Natural killer cell (primary cell): ENCODE measurements at regions not wholly inside any gene's neighbourhood (a gene's known extent, or its start where the extent isn't known, plus 50 kb on each side); places are given as distances from the start of the nearest gene placed in this dataset.

Source experiments
- ATAC-seq, 3 donors: fragments of 150-1000 bp in 2 of 3; fragments of 200-7000 bp in 1 of 3; cut with Tn5 transposase; 1 replicate in 1 of 3; 2 replicates in 2 of 3; pipeline ENCODE4 v1.10.0; 2021; ENCODE audit warnings: mild to moderate bottlenecking in 2 of 3, moderate library complexity in 2 of 3
- DNase-seq, 2 donors: peaks; one replicate each; pipeline versions ENCODE4 v3.0.0 to v3.0.0-alpha.2; 2013 to 2021; ENCODE audit warnings: mixed read lengths in 1 of 2
- H3K27ac ChIP-seq: one replicate; pipeline ENCODE4 v1.5.1; 2013; ENCODE audit warnings: mild to moderate bottlenecking, low read length
- H3K27me3 ChIP-seq: one replicate; pipeline ENCODE4 v1.6.1; 2013; ENCODE audit warnings: low read length; ENCODE audit not compliant: control insufficient read depth, insufficient read depth
- H3K36me3 ChIP-seq: one replicate; pipeline ENCODE4 v1.6.1; 2013; ENCODE audit warnings: low read length; ENCODE audit not compliant: control insufficient read depth, insufficient read depth
- H3K4me1 ChIP-seq: one replicate; pipeline ENCODE4 v1.6.1; 2013; ENCODE audit warnings: low read length; ENCODE audit not compliant: control insufficient read depth, insufficient read depth
- H3K4me3 ChIP-seq: one replicate; pipeline ENCODE4 v1.5.1; 2013; ENCODE audit warnings: low read length
- H3K9me3 ChIP-seq: one replicate; pipeline ENCODE4 v1.6.1; 2013; ENCODE audit warnings: low read length; ENCODE audit not compliant: control insufficient read depth, insufficient read depth
- H3K27ac Mint-ChIP-seq, 2 donors: one replicate each; pipeline ENCODE4 v1.8.0; 2022; ENCODE audit warnings: mild to moderate bottlenecking in 2 of 2, mixed read lengths in 2 of 2, moderate library complexity in 1 of 2
- H3K27me3 Mint-ChIP-seq, 2 donors: one replicate each; pipeline ENCODE4 v1.8.0; 2022; ENCODE audit warnings: low read depth in 2 of 2, mixed read lengths in 2 of 2
- H3K36me3 Mint-ChIP-seq: one replicate; pipeline ENCODE4 v1.8.0; 2022; ENCODE audit warnings: mixed read lengths
- H3K4me1 Mint-ChIP-seq, 2 donors: one replicate each; pipeline ENCODE4 v1.8.0; 2022; ENCODE audit warnings: mixed read lengths in 2 of 2
- H3K4me3 Mint-ChIP-seq: one replicate; pipeline ENCODE4 v1.8.0; 2022; ENCODE audit warnings: mild to moderate bottlenecking, moderate library complexity, mixed read lengths
- H3K9me3 Mint-ChIP-seq, 2 donors: one replicate each; pipeline ENCODE4 v1.8.0; 2022; ENCODE audit warnings: mixed read lengths in 2 of 2
- CTCF ChIP-seq: fragments of 200-600 bp; IDR thresholded peaks from one replicate; pipeline ENCODE4 v1.8.0; 2022; ENCODE audit warnings: antibody characterized with exemption
- WGBS: methylation state at CpG from one replicate; pipeline ENCODE4 v1.1.7; 2013; ENCODE audit warnings: missing lambda C conversion rate; ENCODE audit not compliant: insufficient coverage; 5-methylcytosine and 5-hydroxymethylcytosine counted together
- intact Hi-C: fragments of 100-400 bp; cut with micrococcal nuclease; formaldehyde crosslinking; loops from one replicate; pipeline ENCODE4 v1.14.2; 2022

- Histone ChIP-seq H3K36me3 (no peaks in the 10 kb centered on the region), H3K27ac (no peak overlapping the region), H3K4me1 (no peaks in the 10 kb centered on the region), H3K9me3 (no peaks in the 10 kb centered on the region), H3K4me3 (no peak overlapping the region), H3K27me3 (no peaks in the 10 kb centered on the region)
- TF ChIP-seq CTCF = no peak
- no peak overlapping the region for H3K4me3 Mint-ChIP-seq
- DNase-seq (no peak), ATAC-seq (no peak)
- H3K9me3 Mint-ChIP-seq = peaks cover 0 to 2% of the 10 kb centered on the region in 2 donors
- no peaks in the 10 kb centered on the region for H3K36me3 Mint-ChIP-seq
- H3K27me3 Mint-ChIP-seq = peaks cover 0 to 4% of the 10 kb centered on the region in 2 donors
- WGBS = 83% methylated on average over 4 of the region's 4 CpGs
- intact Hi-C loops = no loop called here
- no peaks in the 10 kb centered on the region for H3K4me1 Mint-ChIP-seq
- H3K27ac Mint-ChIP-seq = no peak overlapping the region
These were observed 242.3 kb downstream of the NSG2 start for GRCh38 chr5:174287761-174288160.

- H3K36me3 Mint-ChIP-seq = no peaks in the 10 kb centered on the region
- Histone ChIP-seq H3K4me1 (no peaks in the 10 kb centered on the region), H3K36me3 (no peaks in the 10 kb centered on the region), H3K4me3 (no peak overlapping the region), H3K27me3 (no peaks in the 10 kb centered on the region), H3K27ac (no peak overlapping the region), H3K9me3 (no peaks in the 10 kb centered on the region)
- H3K9me3 Mint-ChIP-seq = peaks cover 0 to 2% of the 10 kb centered on the region in 2 donors
- H3K4me3 Mint-ChIP-seq = no peak overlapping the region
- H3K27me3 Mint-ChIP-seq = peaks cover 0 to 4% of the 10 kb centered on the region in 2 donors
- TF ChIP-seq CTCF = no peak
- no peaks in the 10 kb centered on the region for H3K4me1 Mint-ChIP-seq
- DNase-seq = no peak
- no peak overlapping the region for H3K27ac Mint-ChIP-seq
- no peak for ATAC-seq
- intact Hi-C loops = no loop called here
- WGBS = 76% methylated on average over 6 of the region's 6 CpGs
These were observed 242.9 kb downstream of the NSG2 start for GRCh38 chr5:174288439-174288838.

- no peaks in the 10 kb centered on the region for H3K36me3 Mint-ChIP-seq
- WGBS = 36% methylated on average over 2 of the region's 3 CpGs
- intact Hi-C loops = no loop called here
- no peaks in the 10 kb centered on the region for H3K4me1 Mint-ChIP-seq
- no peak overlapping the region for H3K4me3 ChIP-seq
- no peaks in the 10 kb centered on the region for H3K4me1 ChIP-seq
- DNase-seq (no peak), ATAC-seq (no peak)
- no peak for TF ChIP-seq CTCF
- H3K4me3 Mint-ChIP-seq = no peak overlapping the region
- H3K27me3 Mint-ChIP-seq = no peaks in the 10 kb centered on the region
- H3K9me3 ChIP-seq = no peaks in the 10 kb centered on the region
- H3K27ac Mint-ChIP-seq = no peak overlapping the region
- no peaks in the 10 kb centered on the region for H3K36me3 ChIP-seq
- H3K27ac ChIP-seq = no peak overlapping the region
- H3K27me3 ChIP-seq = no peaks in the 10 kb centered on the region
- peaks cover 0 to 5% of the 10 kb centered on the region in 2 donors for H3K9me3 Mint-ChIP-seq
These were observed 245.7 kb downstream of the NSG2 start for GRCh38 chr5:174291162-174291561.

GRCh38 chr5:174292348-174292747, 246.8 kb downstream of the NSG2 start:
- WGBS = 100% methylated on average over 2 of the region's 3 CpGs

More at GRCh38 chr5:174292348-174292747, 246.8 kb downstream of the NSG2 start:
- H3K4me3 Mint-ChIP-seq = no peak overlapping the region
- H3K4me1 ChIP-seq = no peaks in the 10 kb centered on the region
- no peak overlapping the region for H3K27ac ChIP-seq
- no peaks in the 10 kb centered on the region for H3K27me3 ChIP-seq
- DNase-seq (no peak), ATAC-seq (no peak)
- TF ChIP-seq CTCF = no peak
- H3K4me3 ChIP-seq = no peak overlapping the region
- no peaks in the 10 kb centered on the region for H3K36me3 ChIP-seq
- peaks cover 0 to 5% of the 10 kb centered on the region in 2 donors for H3K9me3 Mint-ChIP-seq
- intact Hi-C loops = no loop called here
- H3K27me3 Mint-ChIP-seq = no peaks in the 10 kb centered on the region
- no peaks in the 10 kb centered on the region for H3K9me3 ChIP-seq
- no peaks in the 10 kb centered on the region for H3K4me1 Mint-ChIP-seq
- no peaks in the 10 kb centered on the region for H3K36me3 Mint-ChIP-seq
- no peak overlapping the region for H3K27ac Mint-ChIP-seq
